DND-41 (cell line): ENCODE measurements at regions not wholly inside any gene's neighbourhood (a gene's known extent, or its start where the extent isn't known, plus 50 kb on each side); places are given as distances from the start of the nearest gene placed in this dataset.

ENCODE experiments used
- CTCF ChIP-seq: IDR thresholded peaks from 2 replicates; pipeline ENCODE4 v1.5.1; 2012; ENCODE audit warnings: borderline replicate concordance, low read length, moderate library complexity, mild to moderate bottlenecking; ENCODE audit not compliant: poor library complexity, severe bottlenecking; ENCODE audit errors: extremely low read depth
- EZH2 ChIP-seq: IDR thresholded peaks from 3 replicates; pipeline ENCODE4 v1.6.1; 2012; ENCODE audit warnings: borderline replicate concordance, low read depth, mild to moderate bottlenecking, moderate library complexity, low read length, inconsistent platforms; ENCODE audit not compliant: severe bottlenecking

- TF ChIP-seq CTCF (no peak), EZH2 (no peak)
Measured at GRCh38 chr2:221807706-221808105, 235.6 kb upstream of the EPHA4 start.
